ENCODE measurements at regions not wholly inside any gene's neighbourhood (a gene's known extent, or its start where the extent isn't known, plus 50 kb on each side); places are given as distances from the start of the nearest gene placed in this dataset.

DNA sequence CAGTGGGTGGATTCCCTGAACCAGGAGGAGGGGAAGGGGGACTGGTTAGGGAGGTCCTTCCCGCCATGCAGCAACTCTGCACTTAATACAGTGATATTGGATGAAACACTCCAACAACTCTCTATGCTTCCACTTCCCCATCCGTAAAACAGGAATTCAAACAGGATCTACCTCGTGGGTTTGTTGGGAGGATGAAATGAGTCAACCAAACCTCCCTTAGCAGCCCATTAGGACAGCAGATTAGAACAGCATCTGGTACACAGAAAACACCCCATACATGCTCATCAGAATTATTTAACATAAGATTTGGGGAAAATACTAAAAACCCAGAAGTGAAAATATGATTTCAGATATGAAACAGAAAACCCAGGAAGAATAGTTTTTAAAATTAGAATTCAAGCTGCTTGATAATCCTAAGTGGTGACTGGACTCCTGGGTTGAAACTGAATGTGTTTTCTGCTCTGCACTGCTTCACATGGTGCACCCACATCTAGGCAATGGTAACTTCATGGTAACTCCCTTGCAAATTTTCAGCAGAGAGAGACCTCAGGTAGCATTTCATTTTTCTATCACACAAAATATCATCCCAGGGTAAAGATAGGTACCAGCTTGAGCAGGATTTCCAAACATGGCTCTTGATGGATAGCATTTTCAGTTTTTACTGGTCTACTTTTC lies 326.8 kb upstream of the FRG2C start:
- Mint-ChIP-seq H3K27ac (no peak overlapping the region), H3K4me1 (peaks cover 8% of the 10 kb centered on the region), H3K36me3 (no peaks in the 10 kb centered on the region), H3K27me3 (ENCODE audit: low read depth) (no peaks in the 10 kb centered on the region), H3K9me3 (peaks cover 5% of the 10 kb centered on the region), H3K4me3 (no peak overlapping the region)
- no peak for ATAC-seq
- TF ChIP-seq MXD4 (CRISPR knock-in tag; IDR thresholded peaks at IDR 0.05; ENCODE audit: borderline replicate concordance) (no peak), TP53 (CRISPR knock-in tag; IDR thresholded peaks at IDR 0.05) (no peak), ETV6 (CRISPR knock-in tag; IDR thresholded peaks at IDR 0.05) (no peak), PRRX2 (CRISPR knock-in tag; IDR thresholded peaks at IDR 0.05) (no peak), ATF1 (CRISPR knock-in tag; IDR thresholded peaks at IDR 0.05) (no peak), TEAD1 (CRISPR knock-in tag; IDR thresholded peaks at IDR 0.05) (no peak), KAT7 (CRISPR knock-in tag; IDR thresholded peaks at IDR 0.05; ENCODE audit: borderline replicate concordance) (no peak), ZNF416 (CRISPR knock-in tag; IDR thresholded peaks at IDR 0.05) (no peak), FOXJ3 (CRISPR knock-in tag; IDR thresholded peaks at IDR 0.05; ENCODE audit: borderline replicate concordance) (no peak)
- TF ChIP-seq, protein P1, sequence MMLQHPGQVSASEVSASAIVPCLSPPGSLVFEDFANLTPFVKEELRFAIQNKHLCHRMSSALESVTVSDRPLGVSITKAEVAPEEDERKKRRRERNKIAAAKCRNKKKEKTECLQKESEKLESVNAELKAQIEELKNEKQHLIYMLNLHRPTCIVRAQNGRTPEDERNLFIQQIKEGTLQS (CRISPR knock-in tag; conservative IDR thresholded peaks at IDR 0.05) = no peak
- TF ChIP-seq, protein P2, sequence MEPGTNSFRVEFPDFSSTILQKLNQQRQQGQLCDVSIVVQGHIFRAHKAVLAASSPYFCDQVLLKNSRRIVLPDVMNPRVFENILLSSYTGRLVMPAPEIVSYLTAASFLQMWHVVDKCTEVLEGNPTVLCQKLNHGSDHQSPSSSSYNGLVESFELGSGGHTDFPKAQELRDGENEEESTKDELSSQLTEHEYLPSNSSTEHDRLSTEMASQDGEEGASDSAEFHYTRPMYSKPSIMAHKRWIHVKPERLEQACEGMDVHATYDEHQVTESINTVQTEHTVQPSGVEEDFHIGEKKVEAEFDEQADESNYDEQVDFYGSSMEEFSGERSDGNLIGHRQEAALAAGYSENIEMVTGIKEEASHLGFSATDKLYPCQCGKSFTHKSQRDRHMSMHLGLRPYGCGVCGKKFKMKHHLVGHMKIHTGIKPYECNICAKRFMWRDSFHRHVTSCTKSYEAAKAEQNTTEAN (CRISPR knock-in tag; IDR thresholded peaks at IDR 0.05) = no peak
- TF ChIP-seq, protein P3, sequence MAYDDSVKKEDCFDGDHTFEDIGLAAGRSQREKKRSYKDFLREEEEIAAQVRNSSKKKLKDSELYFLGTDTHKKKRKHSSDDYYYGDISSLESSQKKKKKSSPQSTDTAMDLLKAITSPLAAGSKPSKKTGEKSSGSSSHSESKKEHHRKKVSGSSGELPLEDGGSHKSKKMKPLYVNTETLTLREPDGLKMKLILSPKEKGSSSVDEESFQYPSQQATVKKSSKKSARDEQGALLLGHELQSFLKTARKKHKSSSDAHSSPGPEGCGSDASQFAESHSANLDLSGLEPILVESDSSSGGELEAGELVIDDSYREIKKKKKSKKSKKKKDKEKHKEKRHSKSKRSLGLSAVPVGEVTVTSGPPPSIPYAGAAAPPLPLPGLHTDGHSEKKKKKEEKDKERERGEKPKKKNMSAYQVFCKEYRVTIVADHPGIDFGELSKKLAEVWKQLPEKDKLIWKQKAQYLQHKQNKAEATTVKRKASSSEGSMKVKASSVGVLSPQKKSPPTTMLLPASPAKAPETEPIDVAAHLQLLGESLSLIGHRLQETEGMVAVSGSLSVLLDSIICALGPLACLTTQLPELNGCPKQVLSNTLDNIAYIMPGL (CRISPR knock-in tag; IDR thresholded peaks at IDR 0.05) = no peak
- no peak for DNase-seq (ENCODE audit: low spot score)
- CTCF ChIA-PET = no interaction called here
- POLR2A ChIA-PET = no interaction called here

DNA sequence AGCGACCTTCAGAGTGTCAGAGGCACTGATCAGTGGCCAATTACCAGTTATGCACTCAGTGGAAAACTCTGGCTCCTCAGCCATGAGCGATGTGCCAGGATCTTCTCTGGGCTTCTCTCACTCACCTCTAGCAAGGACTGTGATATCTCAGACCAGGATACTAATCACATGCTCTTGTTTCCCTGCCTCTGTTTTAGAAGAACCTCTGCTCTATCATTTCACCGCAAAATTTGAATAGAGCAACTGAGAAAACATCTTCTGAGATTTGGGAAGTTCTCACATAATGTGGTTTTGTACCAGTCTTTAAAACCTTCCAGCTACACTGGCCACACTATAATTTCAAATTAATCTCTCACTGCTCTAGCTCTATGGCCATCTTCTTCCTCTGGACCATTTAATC lies 325.8 kb upstream of the FRG2C start:
- Mint-ChIP-seq H3K27ac (no peak overlapping the region), H3K4me3 (no peak overlapping the region), H3K9me3 (peaks cover 5% of the 10 kb centered on the region), H3K4me1 (peaks cover 8% of the 10 kb centered on the region), H3K36me3 (no peaks in the 10 kb centered on the region), H3K27me3 (ENCODE audit: low read depth) (peaks cover 3% of the 10 kb centered on the region; the same call in 1 of the 2 replicates)
- CTCF ChIA-PET = no interaction called here
- no peak for ATAC-seq
- POLR2A ChIA-PET = no interaction called here
- DNase-seq (ENCODE audit: low spot score) = no peak
- TF ChIP-seq JAZF1 (CRISPR knock-in tag; IDR thresholded peaks at IDR 0.05) = no peak
- TF ChIP-seq, protein P4, sequence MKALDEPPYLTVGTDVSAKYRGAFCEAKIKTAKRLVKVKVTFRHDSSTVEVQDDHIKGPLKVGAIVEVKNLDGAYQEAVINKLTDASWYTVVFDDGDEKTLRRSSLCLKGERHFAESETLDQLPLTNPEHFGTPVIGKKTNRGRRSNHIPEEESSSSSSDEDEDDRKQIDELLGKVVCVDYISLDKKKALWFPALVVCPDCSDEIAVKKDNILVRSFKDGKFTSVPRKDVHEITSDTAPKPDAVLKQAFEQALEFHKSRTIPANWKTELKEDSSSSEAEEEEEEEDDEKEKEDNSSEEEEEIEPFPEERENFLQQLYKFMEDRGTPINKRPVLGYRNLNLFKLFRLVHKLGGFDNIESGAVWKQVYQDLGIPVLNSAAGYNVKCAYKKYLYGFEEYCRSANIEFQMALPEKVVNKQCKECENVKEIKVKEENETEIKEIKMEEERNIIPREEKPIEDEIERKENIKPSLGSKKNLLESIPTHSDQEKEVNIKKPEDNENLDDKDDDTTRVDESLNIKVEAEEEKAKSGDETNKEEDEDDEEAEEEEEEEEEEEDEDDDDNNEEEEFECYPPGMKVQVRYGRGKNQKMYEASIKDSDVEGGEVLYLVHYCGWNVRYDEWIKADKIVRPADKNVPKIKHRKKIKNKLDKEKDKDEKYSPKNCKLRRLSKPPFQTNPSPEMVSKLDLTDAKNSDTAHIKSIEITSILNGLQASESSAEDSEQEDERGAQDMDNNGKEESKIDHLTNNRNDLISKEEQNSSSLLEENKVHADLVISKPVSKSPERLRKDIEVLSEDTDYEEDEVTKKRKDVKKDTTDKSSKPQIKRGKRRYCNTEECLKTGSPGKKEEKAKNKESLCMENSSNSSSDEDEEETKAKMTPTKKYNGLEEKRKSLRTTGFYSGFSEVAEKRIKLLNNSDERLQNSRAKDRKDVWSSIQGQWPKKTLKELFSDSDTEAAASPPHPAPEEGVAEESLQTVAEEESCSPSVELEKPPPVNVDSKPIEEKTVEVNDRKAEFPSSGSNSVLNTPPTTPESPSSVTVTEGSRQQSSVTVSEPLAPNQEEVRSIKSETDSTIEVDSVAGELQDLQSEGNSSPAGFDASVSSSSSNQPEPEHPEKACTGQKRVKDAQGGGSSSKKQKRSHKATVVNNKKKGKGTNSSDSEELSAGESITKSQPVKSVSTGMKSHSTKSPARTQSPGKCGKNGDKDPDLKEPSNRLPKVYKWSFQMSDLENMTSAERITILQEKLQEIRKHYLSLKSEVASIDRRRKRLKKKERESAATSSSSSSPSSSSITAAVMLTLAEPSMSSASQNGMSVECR (CRISPR knock-in tag; IDR thresholded peaks at IDR 0.05; ENCODE audit: borderline replicate concordance) = no peak
- no peak for TF ChIP-seq OVOL2 (CRISPR knock-in tag; IDR thresholded peaks at IDR 0.05; ENCODE audit: borderline replicate concordance)
- no peak for TF ChIP-seq GABPB1 (CRISPR knock-in tag; IDR thresholded peaks at IDR 0.05)
- TF ChIP-seq, protein P5, sequence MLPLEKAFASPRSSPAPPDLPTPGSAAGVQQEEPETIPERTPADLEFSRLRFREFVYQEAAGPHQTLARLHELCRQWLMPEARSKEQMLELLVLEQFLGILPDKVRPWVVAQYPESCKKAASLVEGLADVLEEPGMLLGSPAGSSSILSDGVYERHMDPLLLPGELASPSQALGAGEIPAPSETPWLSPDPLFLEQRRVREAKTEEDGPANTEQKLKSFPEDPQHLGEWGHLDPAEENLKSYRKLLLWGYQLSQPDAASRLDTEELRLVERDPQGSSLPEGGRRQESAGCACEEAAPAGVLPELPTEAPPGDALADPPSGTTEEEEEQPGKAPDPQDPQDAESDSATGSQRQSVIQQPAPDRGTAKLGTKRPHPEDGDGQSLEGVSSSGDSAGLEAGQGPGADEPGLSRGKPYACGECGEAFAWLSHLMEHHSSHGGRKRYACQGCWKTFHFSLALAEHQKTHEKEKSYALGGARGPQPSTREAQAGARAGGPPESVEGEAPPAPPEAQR (CRISPR knock-in tag; IDR thresholded peaks at IDR 0.05) = no peak
- TF ChIP-seq FOXK1 (CRISPR knock-in tag; IDR thresholded peaks at IDR 0.05) = no peak
- no peak for TF ChIP-seq ZNF396 (CRISPR knock-in tag; IDR thresholded peaks at IDR 0.05; ENCODE audit: borderline replicate concordance)
- no peak for TF ChIP-seq NFYB (CRISPR knock-in tag; conservative IDR thresholded peaks at IDR 0.05; ENCODE audit: low read depth)
- no peak for TF ChIP-seq MYBL2 (CRISPR knock-in tag; IDR thresholded peaks at IDR 0.05)
- TF ChIP-seq ZNF138 (CRISPR knock-in tag; conservative IDR thresholded peaks at IDR 0.05) = no peak
- TF ChIP-seq, protein P6, sequence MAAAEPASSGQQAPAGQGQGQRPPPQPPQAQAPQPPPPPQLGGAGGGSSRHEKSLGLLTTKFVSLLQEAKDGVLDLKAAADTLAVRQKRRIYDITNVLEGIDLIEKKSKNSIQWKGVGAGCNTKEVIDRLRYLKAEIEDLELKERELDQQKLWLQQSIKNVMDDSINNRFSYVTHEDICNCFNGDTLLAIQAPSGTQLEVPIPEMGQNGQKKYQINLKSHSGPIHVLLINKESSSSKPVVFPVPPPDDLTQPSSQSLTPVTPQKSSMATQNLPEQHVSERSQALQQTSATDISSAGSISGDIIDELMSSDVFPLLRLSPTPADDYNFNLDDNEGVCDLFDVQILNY (CRISPR knock-in tag; IDR thresholded peaks at IDR 0.05) = no peak
- TF ChIP-seq, protein P7, sequence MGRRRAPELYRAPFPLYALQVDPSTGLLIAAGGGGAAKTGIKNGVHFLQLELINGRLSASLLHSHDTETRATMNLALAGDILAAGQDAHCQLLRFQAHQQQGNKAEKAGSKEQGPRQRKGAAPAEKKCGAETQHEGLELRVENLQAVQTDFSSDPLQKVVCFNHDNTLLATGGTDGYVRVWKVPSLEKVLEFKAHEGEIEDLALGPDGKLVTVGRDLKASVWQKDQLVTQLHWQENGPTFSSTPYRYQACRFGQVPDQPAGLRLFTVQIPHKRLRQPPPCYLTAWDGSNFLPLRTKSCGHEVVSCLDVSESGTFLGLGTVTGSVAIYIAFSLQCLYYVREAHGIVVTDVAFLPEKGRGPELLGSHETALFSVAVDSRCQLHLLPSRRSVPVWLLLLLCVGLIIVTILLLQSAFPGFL (CRISPR knock-in tag; IDR thresholded peaks at IDR 0.05; ENCODE audit: borderline replicate concordance) = no peak

All from WTC11 (cell line).